H9 (cell line): ENCODE measurements at regions not wholly inside any gene's neighbourhood (a gene's known extent, or its start where the extent isn't known, plus 50 kb on each side); places are given as distances from the start of the nearest gene placed in this dataset.

Experiments
- DNase-seq: peaks from one replicate; pipeline ENCODE4 v3.0.0-alpha.2; 2017
- H2AFZ ChIP-seq: one replicate; pipeline ENCODE4 v1.6.1; 2013; ENCODE audit warnings: mild to moderate bottlenecking, low read length, control low read depth, moderate library complexity
- H2AK5ac ChIP-seq: 2 replicates; pipeline ENCODE4 v1.6.1; 2013; ENCODE audit warnings: low read length, control low read depth, mixed read lengths; ENCODE audit not compliant: insufficient read length
- H2BK120ac ChIP-seq: one replicate; pipeline ENCODE4 v1.6.1; 2013; ENCODE audit warnings: low read depth, mild to moderate bottlenecking, low read length, control low read depth, inconsistent platforms; ENCODE audit not compliant: poor library complexity, severe bottlenecking
- H2BK12ac ChIP-seq: 2 replicates; pipeline ENCODE4 v1.6.1; 2013; ENCODE audit warnings: low read length, control low read depth, mixed read lengths, low read depth; ENCODE audit not compliant: insufficient read length
- H2BK15ac ChIP-seq: 2 replicates; pipeline ENCODE4 v1.6.1; 2013; ENCODE audit warnings: low read depth, low read length, control low read depth
- H2BK20ac ChIP-seq: one replicate; pipeline ENCODE4 v1.6.1; 2013; ENCODE audit warnings: low read depth, mild to moderate bottlenecking, low read length, control low read depth, inconsistent platforms; ENCODE audit not compliant: poor library complexity, severe bottlenecking
- H2BK5ac ChIP-seq: 2 replicates; pipeline ENCODE4 v1.6.1; 2013; ENCODE audit warnings: low read length, control low read depth, mixed read lengths; ENCODE audit not compliant: insufficient read length
- H3K14ac ChIP-seq: 2 replicates; pipeline ENCODE4 v1.6.1; 2013; ENCODE audit warnings: low read length, control low read depth; ENCODE audit not compliant: insufficient read depth
- H3K18ac ChIP-seq: 2 replicates; pipeline ENCODE4 v1.6.1; 2013; ENCODE audit warnings: low read depth, mild to moderate bottlenecking, mixed read lengths, low read length, control low read depth; ENCODE audit not compliant: insufficient read length
- H3K23ac ChIP-seq: 2 replicates; pipeline ENCODE4 v1.6.1; 2013; ENCODE audit warnings: low read length, control low read depth, mixed read lengths, low read depth; ENCODE audit not compliant: insufficient read length
- H3K23me2 ChIP-seq: 2 replicates; pipeline ENCODE4 v1.6.1; 2013; ENCODE audit warnings: low read depth, mild to moderate bottlenecking, mixed read lengths, low read length, control low read depth; ENCODE audit not compliant: insufficient read length, poor library complexity, severe bottlenecking
- H3K27ac ChIP-seq: 2 replicates; pipeline ENCODE4 v1.5.1; 2013; ENCODE audit warnings: low read length, control low read depth, mixed read lengths, low read depth; ENCODE audit not compliant: insufficient read length
- H3K27me3 ChIP-seq: 2 replicates; pipeline ENCODE4 v1.6.1; 2013; ENCODE audit warnings: low read length, control low read depth, inconsistent platforms; ENCODE audit not compliant: insufficient read depth
- H3K4ac ChIP-seq: 2 replicates; pipeline ENCODE4 v1.6.1; 2013; ENCODE audit warnings: low read depth, mild to moderate bottlenecking, control low read depth, inconsistent platforms, low read length, moderate library complexity
- H3K4me1 ChIP-seq: 2 replicates; pipeline ENCODE4 v1.6.1; 2013; ENCODE audit warnings: low read length, control low read depth, inconsistent platforms; ENCODE audit not compliant: insufficient read depth
- H3K4me2 ChIP-seq: 2 replicates; pipeline ENCODE4 v1.6.1; 2013; ENCODE audit warnings: low read length, control low read depth, mixed read lengths; ENCODE audit not compliant: insufficient read length, insufficient read depth
- H3K56ac ChIP-seq: 2 replicates; pipeline ENCODE4 v1.6.1; 2013; ENCODE audit warnings: low read depth, mild to moderate bottlenecking, mixed read lengths, low read length, control low read depth; ENCODE audit not compliant: insufficient read length
- H3K79me1 ChIP-seq: 2 replicates; pipeline ENCODE4 v1.6.1; 2013; ENCODE audit warnings: low read depth, mild to moderate bottlenecking, moderate library complexity, low read length, control low read depth, inconsistent platforms; ENCODE audit not compliant: insufficient read depth, poor library complexity, severe bottlenecking
- H3K79me2 ChIP-seq: 2 replicates; pipeline ENCODE4 v1.6.1; 2013; ENCODE audit warnings: low read length, control low read depth, inconsistent platforms; ENCODE audit not compliant: insufficient read depth
- H3K9ac ChIP-seq: 2 replicates; pipeline ENCODE4 v1.6.1; 2013; ENCODE audit warnings: low read length, control low read depth, mixed read lengths; ENCODE audit not compliant: insufficient read length; ENCODE audit errors: extremely low read depth
- H3K9me3 ChIP-seq: one replicate; pipeline ENCODE4 v1.6.1; 2013; ENCODE audit warnings: low read depth, low read length, inconsistent platforms; ENCODE audit not compliant: control insufficient read depth
- H3T11ph ChIP-seq: one replicate; pipeline ENCODE4 v1.6.1; 2013; ENCODE audit warnings: mild to moderate bottlenecking, low read length, control low read depth, inconsistent platforms
- H4K20me1 ChIP-seq: one replicate; pipeline ENCODE4 v1.6.1; 2013; ENCODE audit not compliant: control insufficient read depth, insufficient read length, insufficient read depth
- H4K5ac ChIP-seq: 2 replicates; pipeline ENCODE4 v1.6.1; 2013; ENCODE audit warnings: low read depth, mild to moderate bottlenecking, mixed read lengths, low read length, control low read depth; ENCODE audit not compliant: insufficient read length
- H4K8ac ChIP-seq: replicated peaks from 2 replicates; pipeline ENCODE4 v1.6.1; 2013; ENCODE audit warnings: low read length, control low read depth, mixed read lengths, low read depth; ENCODE audit not compliant: insufficient read length
- H4K91ac ChIP-seq: 2 replicates; pipeline ENCODE4 v1.6.1; 2013; ENCODE audit warnings: low read depth, mild to moderate bottlenecking, moderate library complexity, mixed read lengths, low read length, control low read depth; ENCODE audit not compliant: insufficient read length
- H3K27ac Mint-ChIP-seq, 3 experiments: 2 replicates in 2 of 3; 3 replicates in 1 of 3; pipeline ENCODE4 v1.8.0; 2020 to 2021; ENCODE audit warnings: mixed read lengths in 3 of 3, mild to moderate bottlenecking in 1 of 3, moderate library complexity in 1 of 3
- H3K27me3 Mint-ChIP-seq: 2 replicates; pipeline ENCODE4 v1.8.0; 2021; ENCODE audit warnings: low read depth, mild to moderate bottlenecking, moderate library complexity, mixed read lengths
- H3K36me3 Mint-ChIP-seq, 3 experiments: 2 replicates in 2 of 3; 3 replicates in 1 of 3; pipeline ENCODE4 v1.8.0; 2020 to 2021; ENCODE audit warnings: low read depth in 3 of 3, mixed read lengths in 3 of 3; ENCODE audit not compliant: insufficient read depth in 1 of 3
- H3K4me1 Mint-ChIP-seq, 2 experiments: 2 replicates each; pipeline ENCODE4 v1.8.0; 2020; ENCODE audit warnings: mixed read lengths in 2 of 2
- H3K4me3 Mint-ChIP-seq, 2 experiments: 2 replicates in 1 of 2; 3 replicates in 1 of 2; pipeline ENCODE4 v1.8.0; 2020 to 2021; ENCODE audit warnings: mild to moderate bottlenecking in 2 of 2, mixed read lengths in 2 of 2, moderate library complexity in 1 of 2
- H3K9me3 Mint-ChIP-seq, 2 experiments: 2 replicates in 1 of 2; 3 replicates in 1 of 2; pipeline ENCODE4 v1.8.0; 2020; ENCODE audit warnings: mild to moderate bottlenecking in 2 of 2, mixed read lengths in 2 of 2, moderate library complexity in 1 of 2
- WGBS: extraction: QIAGEN DNeasy Blood & Tissue Kit; methylation state at CpG from one replicate; pipeline ENCODE4 v1.1.7; 2013; ENCODE audit warnings: missing lambda C conversion rate, low lambda C conversion rate, mixed read lengths; ENCODE audit not compliant: insufficient read length; ENCODE audit errors: extremely low coverage; 5-methylcytosine and 5-hydroxymethylcytosine counted together
- TF ChIP-seq, protein P1 (sequence below): fragments of 200-600 bp; sonication (generic); conservative IDR thresholded peaks from 3 replicates; pipeline ENCODE4 v1.8.0; 2021; ENCODE audit warnings: antibody characterized with exemption, mild to moderate bottlenecking

DNA sequence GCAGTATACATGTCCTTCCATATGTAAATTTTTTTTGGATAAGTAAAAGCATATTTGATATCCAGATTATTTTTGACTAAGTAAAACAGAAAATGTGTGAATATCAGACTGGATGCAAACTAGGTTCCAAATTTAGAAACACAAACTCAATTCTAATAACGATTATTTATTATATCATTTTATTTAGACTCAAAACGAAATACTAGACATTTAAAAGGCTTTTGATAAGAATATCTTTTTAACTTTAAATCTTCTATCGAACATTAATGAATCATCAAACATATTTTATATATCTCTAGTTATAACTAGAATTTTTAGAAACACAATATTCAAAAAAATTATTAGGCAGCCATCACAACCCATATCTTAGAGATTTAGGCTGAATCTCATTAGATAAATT lies 195.2 kb upstream of the KCND2 start:
- TF ChIP-seq, protein P1, sequence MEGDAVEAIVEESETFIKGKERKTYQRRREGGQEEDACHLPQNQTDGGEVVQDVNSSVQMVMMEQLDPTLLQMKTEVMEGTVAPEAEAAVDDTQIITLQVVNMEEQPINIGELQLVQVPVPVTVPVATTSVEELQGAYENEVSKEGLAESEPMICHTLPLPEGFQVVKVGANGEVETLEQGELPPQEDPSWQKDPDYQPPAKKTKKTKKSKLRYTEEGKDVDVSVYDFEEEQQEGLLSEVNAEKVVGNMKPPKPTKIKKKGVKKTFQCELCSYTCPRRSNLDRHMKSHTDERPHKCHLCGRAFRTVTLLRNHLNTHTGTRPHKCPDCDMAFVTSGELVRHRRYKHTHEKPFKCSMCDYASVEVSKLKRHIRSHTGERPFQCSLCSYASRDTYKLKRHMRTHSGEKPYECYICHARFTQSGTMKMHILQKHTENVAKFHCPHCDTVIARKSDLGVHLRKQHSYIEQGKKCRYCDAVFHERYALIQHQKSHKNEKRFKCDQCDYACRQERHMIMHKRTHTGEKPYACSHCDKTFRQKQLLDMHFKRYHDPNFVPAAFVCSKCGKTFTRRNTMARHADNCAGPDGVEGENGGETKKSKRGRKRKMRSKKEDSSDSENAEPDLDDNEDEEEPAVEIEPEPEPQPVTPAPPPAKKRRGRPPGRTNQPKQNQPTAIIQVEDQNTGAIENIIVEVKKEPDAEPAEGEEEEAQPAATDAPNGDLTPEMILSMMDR = no peak
- H2BK5ac ChIP-seq = no peak overlapping the region
- H2AK5ac ChIP-seq = no peak overlapping the region
- H3K27me3 Mint-ChIP-seq = no peaks in the 10 kb centered on the region
- H4K8ac ChIP-seq = no peak overlapping the region
- no peak overlapping the region for H3K4me3 Mint-ChIP-seq
- no peak for DNase-seq
- H4K20me1 ChIP-seq = no peaks in the 10 kb centered on the region
- H2BK12ac ChIP-seq = no peak overlapping the region
- H3K79me1 ChIP-seq = no peaks in the 10 kb centered on the region
- no peak overlapping the region for H3K4ac ChIP-seq
- H3K4me1 ChIP-seq = no peaks in the 10 kb centered on the region
- no peak overlapping the region for H3T11ph ChIP-seq
- no peak overlapping the region for H3K9ac ChIP-seq
- H3K27ac ChIP-seq = no peak overlapping the region
- H3K79me2 ChIP-seq = no peaks in the 10 kb centered on the region
- no peak overlapping the region for H2BK120ac ChIP-seq
- no peak overlapping the region for H3K27ac Mint-ChIP-seq
- WGBS = 100% methylated on average over 1 of the region's 3 CpGs
- H3K56ac ChIP-seq = no peak overlapping the region
- no peaks in the 10 kb centered on the region for H3K4me1 Mint-ChIP-seq
- H3K23me2 ChIP-seq = no peaks in the 10 kb centered on the region
- no peaks in the 10 kb centered on the region for H3K27me3 ChIP-seq
- H3K9me3 Mint-ChIP-seq = no peaks in the 10 kb centered on the region
- no peak overlapping the region for H3K23ac ChIP-seq
- H4K5ac ChIP-seq = no peak overlapping the region
- H3K18ac ChIP-seq = no peak overlapping the region
- H2AFZ ChIP-seq = no peak overlapping the region
- H4K91ac ChIP-seq = no peak overlapping the region
- H3K9me3 ChIP-seq = no peaks in the 10 kb centered on the region
- no peak overlapping the region for H2BK20ac ChIP-seq
- H3K4me2 ChIP-seq = no peak overlapping the region
- no peak overlapping the region for H3K14ac ChIP-seq
- H2BK15ac ChIP-seq = no peak overlapping the region
- H3K36me3 Mint-ChIP-seq = no peaks in the 10 kb centered on the region
